ENCODE measurements at regions not wholly inside any gene's neighbourhood (a gene's known extent, or its start where the extent isn't known, plus 50 kb on each side); places are given as distances from the start of the nearest gene placed in this dataset.

DNA sequence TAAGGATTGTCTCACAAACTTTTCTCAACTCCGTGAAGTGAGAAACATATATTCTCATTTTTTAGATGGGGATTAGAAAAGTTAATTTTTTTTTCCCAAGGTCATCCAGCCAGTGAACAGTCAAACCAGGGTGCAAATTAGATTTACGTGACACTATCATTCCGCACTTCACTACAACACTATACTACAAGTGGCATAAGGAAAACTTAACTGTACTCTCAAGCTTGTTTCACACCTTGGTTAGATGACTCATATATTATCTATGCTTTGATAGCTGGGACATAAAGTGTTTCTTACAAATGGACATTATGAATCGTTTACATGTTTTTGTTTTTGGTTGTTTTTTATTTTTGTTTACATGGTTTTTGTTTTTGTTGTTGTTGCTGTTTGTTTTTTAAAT lies 525.7 kb downstream of the PPARGC1A start:
- no peak overlapping the region for H3K9ac ChIP-seq
- no peak overlapping the region for H3K4me2 ChIP-seq (ENCODE audit: low read length)
- no peak overlapping the region for H3K4me3 ChIP-seq (ENCODE audit: low read depth, low read length)
- H3K9me3 ChIP-seq (ENCODE audit: control insufficient read depth, low read length), result no peaks in the 10 kb centered on the region
- TF ChIP-seq, protein P1, sequence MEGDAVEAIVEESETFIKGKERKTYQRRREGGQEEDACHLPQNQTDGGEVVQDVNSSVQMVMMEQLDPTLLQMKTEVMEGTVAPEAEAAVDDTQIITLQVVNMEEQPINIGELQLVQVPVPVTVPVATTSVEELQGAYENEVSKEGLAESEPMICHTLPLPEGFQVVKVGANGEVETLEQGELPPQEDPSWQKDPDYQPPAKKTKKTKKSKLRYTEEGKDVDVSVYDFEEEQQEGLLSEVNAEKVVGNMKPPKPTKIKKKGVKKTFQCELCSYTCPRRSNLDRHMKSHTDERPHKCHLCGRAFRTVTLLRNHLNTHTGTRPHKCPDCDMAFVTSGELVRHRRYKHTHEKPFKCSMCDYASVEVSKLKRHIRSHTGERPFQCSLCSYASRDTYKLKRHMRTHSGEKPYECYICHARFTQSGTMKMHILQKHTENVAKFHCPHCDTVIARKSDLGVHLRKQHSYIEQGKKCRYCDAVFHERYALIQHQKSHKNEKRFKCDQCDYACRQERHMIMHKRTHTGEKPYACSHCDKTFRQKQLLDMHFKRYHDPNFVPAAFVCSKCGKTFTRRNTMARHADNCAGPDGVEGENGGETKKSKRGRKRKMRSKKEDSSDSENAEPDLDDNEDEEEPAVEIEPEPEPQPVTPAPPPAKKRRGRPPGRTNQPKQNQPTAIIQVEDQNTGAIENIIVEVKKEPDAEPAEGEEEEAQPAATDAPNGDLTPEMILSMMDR (IDR thresholded peaks at IDR 0.05), result no peak
- H3K4me1 ChIP-seq, result no peaks in the 10 kb centered on the region
- H3K27ac ChIP-seq, result no peak overlapping the region
- no peak overlapping the region for H2AFZ ChIP-seq
- no peaks in the 10 kb centered on the region for H3K27me3 ChIP-seq (ENCODE audit: control insufficient read depth, insufficient read depth, low read length)
- no peaks in the 10 kb centered on the region for H3K36me3 ChIP-seq (ENCODE audit: control insufficient read depth, insufficient read depth, low read length)
- no peaks in the 10 kb centered on the region for H3K79me2 ChIP-seq

DNA sequence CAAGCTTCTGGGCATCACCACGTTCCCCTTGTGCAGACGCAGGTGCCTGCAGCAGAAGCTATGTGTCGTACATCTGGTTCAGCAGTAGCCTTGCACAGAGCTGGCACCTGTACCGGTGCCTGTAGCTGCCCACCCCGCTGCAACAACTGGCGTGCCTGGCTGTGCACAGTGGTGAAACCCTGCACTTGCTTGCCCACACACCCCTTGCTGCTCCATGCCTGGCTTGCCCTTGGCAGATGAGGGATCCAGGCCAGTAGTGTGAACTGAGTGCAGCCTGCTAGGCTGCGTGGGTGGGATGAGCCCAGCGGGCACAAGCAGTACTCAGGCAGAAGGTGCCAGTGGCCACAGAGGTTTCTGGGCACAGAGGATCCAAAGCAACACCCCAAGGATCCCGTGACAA lies 528.4 kb downstream of the PPARGC1A start:
- Histone ChIP-seq H2AFZ (no peak overlapping the region), H3K36me3 (ENCODE audit: control insufficient read depth, insufficient read depth, low read length) (no peaks in the 10 kb centered on the region), H3K27ac (no peak overlapping the region), H3K27me3 (ENCODE audit: control insufficient read depth, insufficient read depth, low read length) (no peaks in the 10 kb centered on the region), H3K4me1 (no peaks in the 10 kb centered on the region), H3K4me2 (ENCODE audit: low read length) (no peak overlapping the region), H3K79me2 (no peaks in the 10 kb centered on the region), H3K9me3 (ENCODE audit: control insufficient read depth, low read length) (no peaks in the 10 kb centered on the region), H3K9ac (no peak overlapping the region), H3K4me3 (ENCODE audit: low read depth, low read length) (no peak overlapping the region)
- TF ChIP-seq, protein P1 (IDR thresholded peaks at IDR 0.05), result no peak

DNA sequence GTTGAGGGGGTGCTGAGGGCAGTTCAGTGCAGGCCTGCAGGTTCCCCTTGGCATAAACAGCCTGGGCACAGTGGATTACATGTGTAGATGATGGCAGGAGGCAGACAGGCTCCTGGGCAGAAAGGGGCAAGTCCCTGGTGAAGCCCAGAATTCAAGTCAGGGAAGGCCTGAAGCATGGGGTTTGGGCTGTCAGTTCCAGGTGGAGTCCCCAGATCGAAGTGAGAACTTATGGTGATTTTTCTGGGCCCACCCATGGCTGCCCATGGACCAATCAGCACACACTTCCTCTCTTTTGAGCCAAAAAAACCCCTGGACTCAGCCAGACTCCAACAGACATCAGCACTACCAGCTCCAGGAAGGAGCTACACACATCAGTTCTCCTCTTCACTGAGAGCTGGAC lies 529.1 kb downstream of the PPARGC1A start:
- no peak overlapping the region for H2AFZ ChIP-seq
- H3K4me2 ChIP-seq (ENCODE audit: low read length), result no peak overlapping the region
- no peak overlapping the region for H3K27ac ChIP-seq
- H3K4me1 ChIP-seq, result no peaks in the 10 kb centered on the region
- H3K9me3 ChIP-seq (ENCODE audit: control insufficient read depth, low read length), result no peaks in the 10 kb centered on the region
- no peak overlapping the region for H3K4me3 ChIP-seq (ENCODE audit: low read depth, low read length)
- no peak overlapping the region for H3K9ac ChIP-seq
- H3K36me3 ChIP-seq (ENCODE audit: control insufficient read depth, insufficient read depth, low read length), result no peaks in the 10 kb centered on the region
- H3K27me3 ChIP-seq (ENCODE audit: control insufficient read depth, insufficient read depth, low read length), result no peaks in the 10 kb centered on the region
- H3K79me2 ChIP-seq, result no peaks in the 10 kb centered on the region
- TF ChIP-seq, protein P1 (IDR thresholded peaks at IDR 0.05), result no peak

DNA sequence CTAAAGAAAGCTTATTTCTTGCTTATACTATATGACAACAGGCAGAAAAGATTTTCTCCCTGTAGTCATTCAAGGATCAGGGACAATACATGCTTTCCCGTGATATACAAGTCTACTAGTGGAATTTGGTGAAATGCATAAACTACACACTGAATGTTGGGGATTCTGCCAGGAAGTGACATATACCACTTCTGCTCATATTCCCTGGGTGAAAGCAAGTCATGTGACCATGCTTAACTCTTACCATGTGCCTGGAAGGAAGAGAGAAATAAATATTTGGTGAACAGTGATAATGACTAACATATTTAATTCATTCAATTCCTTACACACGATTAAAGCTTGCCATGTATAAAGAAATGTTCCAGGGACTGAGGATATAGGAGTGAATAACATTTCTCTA lies 534.6 kb downstream of the PPARGC1A start:
- TF ChIP-seq, protein P1 (IDR thresholded peaks at IDR 0.05), result no peak
- no peaks in the 10 kb centered on the region for H3K9me3 ChIP-seq (ENCODE audit: control insufficient read depth, low read length)
- H3K79me2 ChIP-seq, result no peaks in the 10 kb centered on the region
- no peaks in the 10 kb centered on the region for H3K36me3 ChIP-seq (ENCODE audit: control insufficient read depth, insufficient read depth, low read length)
- no peak overlapping the region for H3K9ac ChIP-seq
- no peak overlapping the region for H3K27ac ChIP-seq
- H3K4me2 ChIP-seq (ENCODE audit: low read length), result no peak overlapping the region
- H3K4me1 ChIP-seq, result no peaks in the 10 kb centered on the region
- no peak overlapping the region for H2AFZ ChIP-seq
- H3K4me3 ChIP-seq (ENCODE audit: low read depth, low read length), result no peak overlapping the region
- H3K27me3 ChIP-seq (ENCODE audit: control insufficient read depth, insufficient read depth, low read length), result no peaks in the 10 kb centered on the region

DNA sequence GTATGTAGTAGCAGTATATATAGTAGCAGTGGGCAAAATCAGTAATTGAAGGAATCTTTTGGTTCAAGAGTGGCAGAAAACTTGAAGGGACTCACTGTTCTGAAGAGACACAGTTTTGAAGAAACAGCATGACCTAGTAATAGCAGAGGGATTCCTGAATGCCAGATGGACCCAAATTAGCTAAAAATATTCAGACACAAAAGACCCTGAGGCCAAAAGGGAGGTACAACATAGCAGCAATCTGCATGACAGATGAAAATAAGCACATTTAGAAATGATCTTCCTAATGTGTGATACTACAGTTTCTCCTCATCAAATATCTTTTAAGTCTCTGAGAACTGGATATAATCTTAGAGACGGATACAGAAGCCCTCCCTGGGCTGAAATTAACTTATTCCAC lies 536.6 kb downstream of the PPARGC1A start:
- Histone ChIP-seq H3K9me3 (ENCODE audit: control insufficient read depth, low read length) (no peaks in the 10 kb centered on the region), H3K4me1 (no peaks in the 10 kb centered on the region), H2AFZ (no peak overlapping the region), H3K4me2 (ENCODE audit: low read length) (no peak overlapping the region), H3K27ac (no peak overlapping the region), H3K79me2 (no peaks in the 10 kb centered on the region), H3K4me3 (ENCODE audit: low read depth, low read length) (no peak overlapping the region), H3K9ac (no peak overlapping the region), H3K36me3 (ENCODE audit: control insufficient read depth, insufficient read depth, low read length) (no peaks in the 10 kb centered on the region), H3K27me3 (ENCODE audit: control insufficient read depth, insufficient read depth, low read length) (no peaks in the 10 kb centered on the region)
- TF ChIP-seq, protein P1 (IDR thresholded peaks at IDR 0.05), result no peak
